ENCODE measurements at regions not wholly inside any gene's neighbourhood (a gene's known extent, or its start where the extent isn't known, plus 50 kb on each side); places are given as distances from the start of the nearest gene placed in this dataset.

GRCh38 chr20:53881362-53881761 lies 189.0 kb downstream of the BCAS1 start:
- Histone ChIP-seq H3K27me3 (no peaks in the 10 kb centered on the region), H3K36me3 (no peaks in the 10 kb centered on the region), H3K4me1 (no peaks in the 10 kb centered on the region), H3K4me3 (no peak overlapping the region), H3K9me3 (no peaks in the 10 kb centered on the region), H3K27ac (replicated peaks in 1 of 4) (no peak overlapping the region)
- WGBS, result 100% methylated on average over 3 of the region's 3 CpGs
- intact Hi-C loops (cut with DNase I), result no loop called here
- TF ChIP-seq EP300 (IDR thresholded peaks at IDR 0.05) (no peak), CTCF (IDR thresholded peaks at IDR 0.05) (no peak)
- DNase-seq (ENCODE audit: extremely low spot score), result no peak

GRCh38 chr20:53880108-53880641 lies 190.2 kb downstream of the BCAS1 start:
- no peaks in the 10 kb centered on the region for H3K27me3 ChIP-seq
- no peaks in the 10 kb centered on the region for H3K36me3 ChIP-seq
- intact Hi-C loops (cut with DNase I), result no loop called here
- H3K4me1 ChIP-seq, result no peaks in the 10 kb centered on the region
- no peak overlapping the region for H3K4me3 ChIP-seq
- no peaks in the 10 kb centered on the region for H3K9me3 ChIP-seq
- 83% methylated on average over 9 of the region's 9 CpGs for WGBS
- no peak overlapping the region for H3K27ac ChIP-seq (replicated peaks in 1 of 4)
- no peak for DNase-seq (ENCODE audit: extremely low spot score)
- TF ChIP-seq CTCF (IDR thresholded peaks at IDR 0.05), result no peak
- TF ChIP-seq POLR2AphosphoS5 (IDR thresholded peaks at IDR 0.05), result no peak
- no peak for TF ChIP-seq EP300 (IDR thresholded peaks at IDR 0.05)

GRCh38 chr20:53879048-53879684 lies 191.2 kb downstream of the BCAS1 start:
- intact Hi-C loops (cut with DNase I), result loop anchor here (5.0 kb wide), 1 partner anchor 33 kb away; no protein-coding TSS in a partner anchor
- no peaks in the 10 kb centered on the region for H3K4me1 ChIP-seq

GRCh38 chr20:53878262-53879047 lies 191.9 kb downstream of the BCAS1 start:
- H3K27me3 ChIP-seq, result no peaks in the 10 kb centered on the region
- no peak overlapping the region for H3K27ac ChIP-seq (replicated peaks in 1 of 4)
- TF ChIP-seq EP300 (IDR thresholded peaks at IDR 0.05), result no peak
- no peak for TF ChIP-seq POLR2AphosphoS5 (IDR thresholded peaks at IDR 0.05)
- TF ChIP-seq CTCF (IDR thresholded peaks at IDR 0.05), result no peak
- no peak for TF ChIP-seq POLR2A (IDR thresholded peaks at IDR 0.05; ENCODE audit: low read depth)
- H3K4me3 ChIP-seq, result no peak overlapping the region
- WGBS, result 69% methylated on average over 6 of the region's 6 CpGs
- H3K9me3 ChIP-seq, result no peaks in the 10 kb centered on the region
- H3K4me1 ChIP-seq, result peaks cover 0 to 2% (median 0%) of the 10 kb centered on the region in 4 donors
- no peaks in the 10 kb centered on the region for H3K36me3 ChIP-seq
- DNase-seq (ENCODE audit: extremely low spot score), result no peak
- intact Hi-C loops (cut with DNase I), result loop anchor here (5.0 kb wide), 1 partner anchor 34 kb away; no protein-coding TSS in a partner anchor

More at GRCh38 chr20:53879048-53879684, 191.2 kb downstream of the BCAS1 start:
- no peak overlapping the region for H3K27ac ChIP-seq (replicated peaks in 1 of 4)
- H3K36me3 ChIP-seq, result no peaks in the 10 kb centered on the region
- DNase-seq (ENCODE audit: extremely low spot score), result no peak
- WGBS, result 71% methylated on average over 10 of the region's 10 CpGs
- H3K9me3 ChIP-seq, result no peaks in the 10 kb centered on the region
- H3K4me3 ChIP-seq, result no peak overlapping the region
- no peak for TF ChIP-seq EP300 (IDR thresholded peaks at IDR 0.05)
- TF ChIP-seq CTCF (IDR thresholded peaks at IDR 0.05), result no peak
- TF ChIP-seq POLR2AphosphoS5 (IDR thresholded peaks at IDR 0.05), result no peak
- no peak for TF ChIP-seq POLR2A (IDR thresholded peaks at IDR 0.05; ENCODE audit: low read depth)
- no peaks in the 10 kb centered on the region for H3K27me3 ChIP-seq
